PC-3 (cell line): ENCODE measurements at regions not wholly inside any gene's neighbourhood (a gene's known extent, or its start where the extent isn't known, plus 50 kb on each side); places are given as distances from the start of the nearest gene placed in this dataset.
A peak's percentile ranks its signal among the peaks of the same experiment; 100 is the strongest.
"Not testable (repeated sequence)": the region's sequence is repeated elsewhere in the genome, so short reads cannot be mapped to it uniquely, and the experiment has no call there.

Experiments
- ATAC-seq: fragments of 200-7000 bp; cut with Tn5 transposase; 2 replicates; pipeline ENCODE4 v1.9.1; 2020; ENCODE audit warnings: mild to moderate bottlenecking, moderate library complexity
- BruUV-seq: library from RNA; stranded (reverse); fragments of 400-500 nt; replicated peaks from 2 replicates; lab custom pipeline; 2021; lab: Mats Ljungman, UMichigan
- CTCF ChIA-PET: fragments of 300-600 bp; sonication (Branson Sonifier 250); formaldehyde crosslinking; loops from one replicate; lab custom pipeline; 2022; ENCODE audit warnings: antibody characterized with exemption; lab: Charles Lee
- POLR2A ChIA-PET: fragments of 300-600 bp; sonication (Branson Sonifier 250); formaldehyde crosslinking; loops from one replicate; lab custom pipeline; 2022; ENCODE audit warnings: antibody characterized with exemption; ENCODE audit not compliant: unreplicated experiment; lab: Charles Lee
- DNase-seq: peaks from one replicate; pipeline ENCODE4 v3.0.0-alpha.2; 2015
- H2AFZ ChIP-seq: fragments of 300-600 bp; sonication (generic); 2 replicates; pipeline ENCODE4 v1.6.0; 2016; ENCODE audit warnings: antibody characterized with exemption, low read length
- H3F3A ChIP-seq: fragments of 300-600 bp; sonication (generic); one replicate; pipeline ENCODE4 v1.6.0; 2017; ENCODE audit warnings: antibody characterized with exemption, low read length, control low read depth, mild to moderate bottlenecking; ENCODE audit not compliant: unreplicated experiment
- H3K27ac ChIP-seq: fragments of 300-600 bp; sonication (generic); 2 replicates; pipeline ENCODE4 v1.5.1; 2016; ENCODE audit warnings: mild to moderate bottlenecking, low read length
- H3K27me3 ChIP-seq: fragments of 300-600 bp; sonication (generic); 2 replicates; pipeline ENCODE4 v1.6.1; 2016; ENCODE audit warnings: low read length, mixed read lengths
- H3K36me3 ChIP-seq: fragments of 300-600 bp; sonication (generic); 2 replicates; pipeline ENCODE4 v1.6.1; 2016; ENCODE audit warnings: low read depth, mixed run types, low read length, mixed read lengths
- H3K4me1 ChIP-seq: fragments of 300-600 bp; sonication (generic); 2 replicates; pipeline ENCODE4 v1.5.1; 2016; ENCODE audit warnings: low read length; ENCODE audit not compliant: insufficient read depth
- H3K4me2 ChIP-seq: fragments of 300-600 bp; sonication (generic); 2 replicates; pipeline ENCODE4 v1.6.0; 2016; ENCODE audit warnings: low read length
- H3K4me3 ChIP-seq: fragments of 300-600 bp; sonication (generic); 2 replicates; pipeline ENCODE4 v1.5.1; 2016; ENCODE audit warnings: mild to moderate bottlenecking, low read length, mixed read lengths
- H3K79me2 ChIP-seq: fragments of 300-600 bp; sonication (generic); 2 replicates; pipeline ENCODE4 v1.6.1; 2017; ENCODE audit warnings: low read length, mixed read lengths
- H3K9ac ChIP-seq: fragments of 300-600 bp; sonication (generic); 2 replicates; pipeline ENCODE4 v1.6.0; 2016; ENCODE audit warnings: mild to moderate bottlenecking, low read length
- H3K9me2 ChIP-seq: fragments of 300-600 bp; sonication (generic); replicated peaks from 2 replicates; pipeline ENCODE4 v1.6.1; 2016; ENCODE audit warnings: mixed run types, low read length, mixed read lengths
- H3K9me3 ChIP-seq: fragments of 300-600 bp; sonication (generic); 2 replicates; pipeline ENCODE4 v1.6.1; 2016; ENCODE audit warnings: low read length, mixed read lengths
- H4K20me1 ChIP-seq: fragments of 300-600 bp; sonication (generic); 2 replicates; pipeline ENCODE4 v1.6.1; 2016; ENCODE audit warnings: low read length, mixed read lengths
- CTCF ChIP-seq: fragments of 300-600 bp; sonication (generic); conservative IDR thresholded peaks from 2 replicates; pipeline ENCODE4 v1.5.1; 2017; ENCODE audit warnings: antibody characterized with exemption, low read depth, mild to moderate bottlenecking, low read length
- intact Hi-C: fragments of 100-400 bp; cut with micrococcal nuclease; formaldehyde crosslinking; loops from 2 replicates; pipeline ENCODE4 v1.9.0; 2023

GRCh38 chr20:28575991-28576390 is 2681.5 kb upstream of the DEFB115 start:
- BruUV-seq, H3K27me3 ChIP-seq, CTCF ChIA-PET: not testable (repeated sequence)

GRCh38 chr20:28591680-28592079 is 2665.8 kb upstream of the DEFB115 start:
- CTCF ChIA-PET, H3K27ac ChIP-seq, DNase-seq, H4K20me1 ChIP-seq, H3K79me2 ChIP-seq, POLR2A ChIA-PET, H3K36me3 ChIP-seq, H3K4me3 ChIP-seq, BruUV-seq, H3K9me3 ChIP-seq, H3K9ac ChIP-seq, H3K9me2 ChIP-seq, H3K4me1 ChIP-seq, H3K4me2 ChIP-seq, intact Hi-C loops, ATAC-seq, H3K27me3 ChIP-seq, H2AFZ ChIP-seq, H3F3A ChIP-seq: not testable (repeated sequence)

More at GRCh38 chr20:28575991-28576390, 2681.5 kb upstream of the DEFB115 start:
- TF ChIP-seq CTCF = peak; percentile 38; the same call in 1 of the 2 replicates
- POLR2A ChIA-PET, H4K20me1 ChIP-seq, intact Hi-C loops, H3K79me2 ChIP-seq, H3K36me3 ChIP-seq, H3F3A ChIP-seq, H3K9me2 ChIP-seq, ATAC-seq, H3K9me3 ChIP-seq, H3K4me2 ChIP-seq, H3K9ac ChIP-seq, H2AFZ ChIP-seq, H3K27ac ChIP-seq, H3K4me3 ChIP-seq, H3K4me1 ChIP-seq: not testable (repeated sequence)
- DNase-seq = peak; percentile 52

DNA sequence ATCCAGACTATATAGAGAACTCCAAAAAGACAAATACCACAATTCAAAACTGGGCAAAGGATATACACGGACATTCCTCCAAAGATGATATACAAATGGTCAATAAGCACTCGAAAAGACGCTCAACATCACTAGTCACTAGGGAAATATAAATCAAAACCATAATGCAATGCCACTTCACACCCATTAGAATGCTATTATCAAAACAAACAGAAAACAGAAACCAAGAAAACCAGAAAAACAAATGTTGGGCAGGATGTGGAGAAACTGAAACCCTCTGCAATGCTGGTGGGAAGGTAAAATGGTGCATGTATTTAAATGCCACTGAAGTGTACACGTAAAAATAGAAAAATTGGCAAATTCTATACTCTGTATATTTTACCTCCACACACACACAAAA is 2664.1 kb upstream of the DEFB115 start:
- intact Hi-C loops, H3K9ac ChIP-seq, DNase-seq, H3K79me2 ChIP-seq, H3K36me3 ChIP-seq, ATAC-seq, BruUV-seq, H3K27me3 ChIP-seq, H3K4me2 ChIP-seq, H3K9me2 ChIP-seq, H2AFZ ChIP-seq, H4K20me1 ChIP-seq, H3K27ac ChIP-seq, POLR2A ChIA-PET, H3F3A ChIP-seq, H3K9me3 ChIP-seq, H3K4me3 ChIP-seq, H3K4me1 ChIP-seq, CTCF ChIA-PET: not testable (repeated sequence)

GRCh38 chr20:28594476-28594875 is 2663.0 kb upstream of the DEFB115 start:
- H3K27ac ChIP-seq, H4K20me1 ChIP-seq, H2AFZ ChIP-seq, H3K4me3 ChIP-seq, H3K4me2 ChIP-seq, ATAC-seq, BruUV-seq, H3K4me1 ChIP-seq, H3K9me3 ChIP-seq, H3K27me3 ChIP-seq, H3K9ac ChIP-seq, H3K79me2 ChIP-seq, intact Hi-C loops, H3K9me2 ChIP-seq, H3F3A ChIP-seq, DNase-seq, POLR2A ChIA-PET, H3K36me3 ChIP-seq, CTCF ChIA-PET: not testable (repeated sequence)

DNA sequence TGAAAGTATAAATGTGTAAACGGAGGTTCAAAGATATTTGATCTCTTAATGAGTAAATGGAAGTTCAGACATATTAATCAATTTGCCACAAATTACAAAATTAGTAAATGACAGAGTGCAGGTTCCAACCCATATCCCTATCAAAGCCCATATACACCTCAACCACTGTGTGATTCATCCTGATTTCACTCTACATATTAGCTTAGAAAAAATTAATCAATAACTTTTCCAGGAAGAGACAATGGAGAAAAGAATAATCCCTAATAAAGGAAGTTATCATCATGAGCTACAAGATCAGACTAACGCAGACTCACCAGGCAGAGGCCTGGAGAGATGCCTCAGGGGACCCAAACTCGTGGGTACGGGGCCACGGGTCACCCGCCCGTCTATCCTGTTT is 2655.5 kb upstream of the DEFB115 start:
- peak overlapping the region; percentile 66 for H3K9ac ChIP-seq
- peak overlapping the region; percentile 68 for H3K4me2 ChIP-seq
- DNase-seq, H3K27me3 ChIP-seq, H3F3A ChIP-seq, H4K20me1 ChIP-seq, CTCF ChIA-PET, ATAC-seq, H3K9me2 ChIP-seq, H3K4me1 ChIP-seq, H3K27ac ChIP-seq, intact Hi-C loops, H3K36me3 ChIP-seq, POLR2A ChIA-PET, H3K79me2 ChIP-seq, H3K9me3 ChIP-seq: not testable (repeated sequence)
- TSS peak; percentile 57 for BruUV-seq
- peak overlapping the region; percentile 81 for H3K4me3 ChIP-seq
- H2AFZ ChIP-seq = peak overlapping the region; percentile 92; the same call in 1 of the 2 replicates
